WTC11 (cell line): ENCODE measurements at regions not wholly inside any gene's neighbourhood (a gene's known extent, or its start where the extent isn't known, plus 50 kb on each side); places are given as distances from the start of the nearest gene placed in this dataset.

Experiments used
- CTCF ChIP-seq: fragments of 200-600 bp; IDR thresholded peaks from 2 replicates; pipeline ENCODE4 v1.8.0; 2022; ENCODE audit warnings: antibody characterized with exemption
- MAX ChIP-seq: sonication (generic); formaldehyde crosslinking; IDR thresholded peaks from 2 replicates; pipeline ENCODE4 v1.8.0; 2022; ENCODE audit warnings: mild to moderate bottlenecking, missing genetic modification reagents

GRCh38 chr14:62133776-62134550, 371.7 kb downstream of the SNAPC1 start:
- no peak for TF ChIP-seq CTCF
- no peak for TF ChIP-seq MAX (CRISPR knock-in tag)
